Mammary epithelial cell (primary cell): ENCODE measurements at regions not wholly inside any gene's neighbourhood (a gene's known extent, or its start where the extent isn't known, plus 50 kb on each side); places are given as distances from the start of the nearest gene placed in this dataset.

Experiments used
- EZH2 ChIP-seq: IDR thresholded peaks from 2 replicates; pipeline ENCODE4 v1.6.1; 2012; ENCODE audit warnings: low read length, inconsistent platforms, borderline replicate concordance
- TF ChIP-seq, protein P1 (sequence below), 2 donors: IDR thresholded peaks in 1 of 2; conservative IDR thresholded peaks in 1 of 2; 2 replicates each; pipeline ENCODE4 v1.5.1; 2011 to 2012; ENCODE audit warnings: inconsistent platforms in 2 of 2, low read length in 2 of 2, mild to moderate bottlenecking in 2 of 2, control low read depth in 1 of 2, low read depth in 1 of 2; ENCODE audit not compliant: insufficient read depth in 1 of 2; ENCODE audit errors: extremely low read depth in 1 of 2

GRCh38 chr11:23632293-23632692 is 772.0 kb upstream of the CCDC179 start:
- TF ChIP-seq, protein P1, sequence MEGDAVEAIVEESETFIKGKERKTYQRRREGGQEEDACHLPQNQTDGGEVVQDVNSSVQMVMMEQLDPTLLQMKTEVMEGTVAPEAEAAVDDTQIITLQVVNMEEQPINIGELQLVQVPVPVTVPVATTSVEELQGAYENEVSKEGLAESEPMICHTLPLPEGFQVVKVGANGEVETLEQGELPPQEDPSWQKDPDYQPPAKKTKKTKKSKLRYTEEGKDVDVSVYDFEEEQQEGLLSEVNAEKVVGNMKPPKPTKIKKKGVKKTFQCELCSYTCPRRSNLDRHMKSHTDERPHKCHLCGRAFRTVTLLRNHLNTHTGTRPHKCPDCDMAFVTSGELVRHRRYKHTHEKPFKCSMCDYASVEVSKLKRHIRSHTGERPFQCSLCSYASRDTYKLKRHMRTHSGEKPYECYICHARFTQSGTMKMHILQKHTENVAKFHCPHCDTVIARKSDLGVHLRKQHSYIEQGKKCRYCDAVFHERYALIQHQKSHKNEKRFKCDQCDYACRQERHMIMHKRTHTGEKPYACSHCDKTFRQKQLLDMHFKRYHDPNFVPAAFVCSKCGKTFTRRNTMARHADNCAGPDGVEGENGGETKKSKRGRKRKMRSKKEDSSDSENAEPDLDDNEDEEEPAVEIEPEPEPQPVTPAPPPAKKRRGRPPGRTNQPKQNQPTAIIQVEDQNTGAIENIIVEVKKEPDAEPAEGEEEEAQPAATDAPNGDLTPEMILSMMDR (conservative IDR thresholded peaks at IDR 0.05 in 1 of 2, IDR thresholded peaks at IDR 0.05 in 1 of 2; ENCODE audit: extremely low read depth in 1 of 2, insufficient read depth in 1 of 2, low read depth in 1 of 2, low read length in 2 of 2) = no peak
- TF ChIP-seq EZH2 = no peak
